ENCODE measurements at regions not wholly inside any gene's neighbourhood (a gene's known extent, or its start where the extent isn't known, plus 50 kb on each side); places are given as distances from the start of the nearest gene placed in this dataset.

DNA sequence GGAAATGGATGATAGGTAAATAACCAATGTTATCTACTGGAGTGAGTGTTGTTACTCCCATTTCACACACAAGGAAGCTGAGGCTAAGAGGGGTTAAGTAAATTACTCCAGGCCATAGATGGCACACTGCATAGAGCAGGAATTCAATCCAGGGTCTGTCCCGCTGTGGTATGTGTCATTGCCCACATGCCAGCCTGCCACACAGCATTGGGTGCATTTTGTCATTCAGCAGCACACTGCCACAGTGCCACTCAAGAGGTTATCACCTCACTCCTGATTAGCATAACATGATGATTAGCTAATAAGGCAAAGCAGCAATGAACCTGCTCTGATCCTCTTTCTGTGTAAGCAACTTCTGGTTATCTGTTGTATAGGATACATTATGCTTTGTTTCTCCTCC, 157.4 kb upstream of the CTNNB1 start:
- no peak for DNase-seq (ENCODE audit: low read depth in 1 of 2, low spot score in 1 of 2)
- Histone ChIP-seq H3K4me3 (replicated peaks; ENCODE audit: insufficient read depth, low read length) (no peak overlapping the region), H3K27ac (replicated peaks) (no peak overlapping the region), H3K27me3 (ENCODE audit: insufficient read depth, poor library complexity, severe bottlenecking) (no peaks in the 10 kb centered on the region)
- TF ChIP-seq SPI1 (IDR thresholded peaks at IDR 0.05; ENCODE audit: borderline replicate concordance, low read depth) (no peak), REST (IDR thresholded peaks at IDR 0.05; ENCODE audit: insufficient replicate concordance, low read depth) (no peak), POLR2AphosphoS5 (IDR thresholded peaks at IDR 0.05; ENCODE audit: low read depth) (no peak), GABPA (IDR thresholded peaks at IDR 0.05; ENCODE audit: low read depth) (no peak)
- TF ChIP-seq, protein P1, sequence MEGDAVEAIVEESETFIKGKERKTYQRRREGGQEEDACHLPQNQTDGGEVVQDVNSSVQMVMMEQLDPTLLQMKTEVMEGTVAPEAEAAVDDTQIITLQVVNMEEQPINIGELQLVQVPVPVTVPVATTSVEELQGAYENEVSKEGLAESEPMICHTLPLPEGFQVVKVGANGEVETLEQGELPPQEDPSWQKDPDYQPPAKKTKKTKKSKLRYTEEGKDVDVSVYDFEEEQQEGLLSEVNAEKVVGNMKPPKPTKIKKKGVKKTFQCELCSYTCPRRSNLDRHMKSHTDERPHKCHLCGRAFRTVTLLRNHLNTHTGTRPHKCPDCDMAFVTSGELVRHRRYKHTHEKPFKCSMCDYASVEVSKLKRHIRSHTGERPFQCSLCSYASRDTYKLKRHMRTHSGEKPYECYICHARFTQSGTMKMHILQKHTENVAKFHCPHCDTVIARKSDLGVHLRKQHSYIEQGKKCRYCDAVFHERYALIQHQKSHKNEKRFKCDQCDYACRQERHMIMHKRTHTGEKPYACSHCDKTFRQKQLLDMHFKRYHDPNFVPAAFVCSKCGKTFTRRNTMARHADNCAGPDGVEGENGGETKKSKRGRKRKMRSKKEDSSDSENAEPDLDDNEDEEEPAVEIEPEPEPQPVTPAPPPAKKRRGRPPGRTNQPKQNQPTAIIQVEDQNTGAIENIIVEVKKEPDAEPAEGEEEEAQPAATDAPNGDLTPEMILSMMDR (IDR thresholded peaks at IDR 0.05; ENCODE audit: insufficient read depth, low read length) = no peak

DNA sequence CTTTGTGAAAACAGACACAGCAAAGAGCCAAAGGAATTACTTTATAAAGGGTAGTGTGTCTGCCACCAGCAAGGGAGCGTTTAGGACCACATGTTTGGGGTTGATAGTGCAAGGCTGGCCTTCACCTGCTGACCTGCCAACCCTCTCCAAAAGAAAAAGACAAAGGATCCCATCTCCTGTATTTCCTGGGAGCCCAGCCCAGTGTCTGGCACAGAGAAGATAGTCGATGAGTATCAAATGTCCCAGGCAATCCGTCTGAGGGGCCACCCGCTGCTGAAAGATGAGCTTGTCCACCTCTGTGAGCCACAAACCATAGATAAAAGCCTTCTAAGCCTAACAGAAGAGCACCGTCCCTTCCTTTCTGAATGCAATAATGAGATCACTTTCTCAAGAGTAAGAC, 154.8 kb upstream of the CTNNB1 start:
- H3K4me3 ChIP-seq (replicated peaks; ENCODE audit: insufficient read depth, low read length) = no peak overlapping the region
- DNase-seq (ENCODE audit: low read depth in 1 of 2, low spot score in 1 of 2) = no peak
- TF ChIP-seq REST (IDR thresholded peaks at IDR 0.05; ENCODE audit: insufficient replicate concordance, low read depth) = no peak
- TF ChIP-seq GABPA (IDR thresholded peaks at IDR 0.05; ENCODE audit: low read depth) = no peak

DNA sequence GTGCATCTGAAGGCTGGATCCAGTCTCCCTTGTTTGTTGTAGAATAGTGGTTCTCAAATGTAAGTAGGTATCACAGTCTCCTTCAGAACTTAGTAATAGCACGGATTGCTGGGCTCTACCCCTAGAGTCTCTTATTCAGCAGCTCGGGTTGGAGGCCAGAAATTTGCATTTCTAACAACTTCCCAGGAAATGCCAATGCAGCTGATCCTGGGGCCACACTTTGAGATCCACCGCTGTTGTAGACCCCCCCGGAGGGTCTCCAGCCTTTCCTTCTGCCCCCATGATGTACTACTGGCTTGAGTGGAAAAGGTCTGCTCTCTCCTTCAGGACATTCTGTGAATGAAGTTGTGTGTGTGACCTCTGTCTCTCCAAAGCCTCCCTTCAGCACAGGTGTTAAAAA, 153.8 kb upstream of the CTNNB1 start:
- TF ChIP-seq POLR2AphosphoS5 (IDR thresholded peaks at IDR 0.05; ENCODE audit: low read depth) (no peak), GABPA (IDR thresholded peaks at IDR 0.05; ENCODE audit: low read depth) (no peak), SPI1 (IDR thresholded peaks at IDR 0.05; ENCODE audit: borderline replicate concordance, low read depth) (no peak)
- TF ChIP-seq, protein P1 (IDR thresholded peaks at IDR 0.05; ENCODE audit: insufficient read depth, low read length) = no peak
- H3K27ac ChIP-seq (replicated peaks) = no peak overlapping the region
- no peaks in the 10 kb centered on the region for H3K27me3 ChIP-seq (ENCODE audit: insufficient read depth, poor library complexity, severe bottlenecking)
- H3K4me3 ChIP-seq (replicated peaks; ENCODE audit: insufficient read depth, low read length) = no peak overlapping the region
- DNase-seq (ENCODE audit: low read depth in 1 of 2, low spot score in 1 of 2) = no peak

More for the DNA sequence above, 154.8 kb upstream of the CTNNB1 start:
- H3K27ac ChIP-seq (replicated peaks) = no peak overlapping the region
- H3K27me3 ChIP-seq (ENCODE audit: insufficient read depth, poor library complexity, severe bottlenecking) = no peaks in the 10 kb centered on the region

DNA sequence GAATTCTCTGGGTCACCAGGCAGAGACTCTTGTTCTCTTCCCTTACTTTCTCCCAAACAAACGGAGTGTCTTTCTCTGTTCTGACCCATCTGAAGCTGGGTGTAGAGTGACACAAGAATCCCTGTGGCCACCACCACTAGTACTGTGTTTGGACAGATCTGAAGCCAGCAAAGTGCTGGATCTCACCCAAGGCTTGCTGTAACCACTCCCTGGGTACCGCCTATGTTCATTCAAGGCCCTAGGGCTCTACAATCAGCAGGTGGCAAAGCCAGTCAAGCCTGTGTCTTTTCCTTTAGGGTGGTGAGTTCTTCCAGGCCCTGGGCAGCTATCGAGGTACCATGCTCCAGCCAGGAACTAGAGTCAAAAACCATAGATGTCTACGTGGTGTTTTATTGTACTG, 149.2 kb upstream of the CTNNB1 start:
- Histone ChIP-seq H3K27ac (replicated peaks) (no peak overlapping the region), H3K27me3 (ENCODE audit: insufficient read depth, poor library complexity, severe bottlenecking) (no peaks in the 10 kb centered on the region), H3K4me3 (replicated peaks; ENCODE audit: insufficient read depth, low read length) (no peak overlapping the region)
- TF ChIP-seq REST (IDR thresholded peaks at IDR 0.05; ENCODE audit: insufficient replicate concordance, low read depth) = no peak
- TF ChIP-seq POLR2AphosphoS5 (IDR thresholded peaks at IDR 0.05; ENCODE audit: low read depth) = no peak
- no peak for TF ChIP-seq GABPA (IDR thresholded peaks at IDR 0.05; ENCODE audit: low read depth)
- no peak for TF ChIP-seq SPI1 (IDR thresholded peaks at IDR 0.05; ENCODE audit: borderline replicate concordance, low read depth)
- TF ChIP-seq, protein P1 (IDR thresholded peaks at IDR 0.05; ENCODE audit: insufficient read depth, low read length) = no peak
- no peak for DNase-seq (ENCODE audit: low read depth in 1 of 2, low spot score in 1 of 2)
